ENCODE measurements at regions not wholly inside any gene's neighbourhood (a gene's known extent, or its start where the extent isn't known, plus 50 kb on each side); places are given as distances from the start of the nearest gene placed in this dataset.
"Not testable (repeated sequence)": the region's sequence is repeated elsewhere in the genome, so short reads cannot be mapped to it uniquely, and the experiment has no call there.

DNA sequence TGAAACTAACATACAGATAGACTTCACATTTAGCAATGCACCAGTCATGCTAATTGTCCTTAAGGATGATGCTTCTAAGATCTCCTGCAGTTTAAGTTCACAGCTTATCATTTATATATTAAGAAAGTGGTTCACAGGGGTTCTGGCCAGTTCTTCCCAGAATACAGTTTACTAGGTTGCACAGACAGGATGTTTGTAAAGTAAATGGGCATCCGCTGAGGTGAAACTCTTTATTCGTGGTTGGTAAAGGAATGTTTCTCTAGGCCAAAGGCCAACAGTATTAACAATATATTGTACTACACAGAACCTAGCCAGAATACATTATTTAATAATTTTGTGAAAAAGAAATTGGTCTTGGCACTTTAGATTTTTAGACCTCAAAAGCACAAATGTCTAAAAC, 1427.3 kb downstream of the CDH8 start:
- no TSS peak for BruUV-seq (replicated peaks)
- H3K4me1 ChIP-seq (ENCODE audit: control insufficient read depth, insufficient read depth, low read length) = no peaks in the 10 kb centered on the region
- DNase-seq (ENCODE audit: low read depth, low spot score) = no peak
- H3K27ac ChIP-seq (ENCODE audit: control insufficient read depth, insufficient read depth) = no peak overlapping the region
- FAIRE-seq = no peak
- ChIA-PET CTCF (no interaction called here), POLR2A (no interaction called here), RAD21 (ENCODE audit: unreplicated experiment) (no interaction called here), SMC1A (ENCODE audit: uncharacterized antibody, unreplicated experiment) (no interaction called here)
- TF ChIP-seq, protein P1, sequence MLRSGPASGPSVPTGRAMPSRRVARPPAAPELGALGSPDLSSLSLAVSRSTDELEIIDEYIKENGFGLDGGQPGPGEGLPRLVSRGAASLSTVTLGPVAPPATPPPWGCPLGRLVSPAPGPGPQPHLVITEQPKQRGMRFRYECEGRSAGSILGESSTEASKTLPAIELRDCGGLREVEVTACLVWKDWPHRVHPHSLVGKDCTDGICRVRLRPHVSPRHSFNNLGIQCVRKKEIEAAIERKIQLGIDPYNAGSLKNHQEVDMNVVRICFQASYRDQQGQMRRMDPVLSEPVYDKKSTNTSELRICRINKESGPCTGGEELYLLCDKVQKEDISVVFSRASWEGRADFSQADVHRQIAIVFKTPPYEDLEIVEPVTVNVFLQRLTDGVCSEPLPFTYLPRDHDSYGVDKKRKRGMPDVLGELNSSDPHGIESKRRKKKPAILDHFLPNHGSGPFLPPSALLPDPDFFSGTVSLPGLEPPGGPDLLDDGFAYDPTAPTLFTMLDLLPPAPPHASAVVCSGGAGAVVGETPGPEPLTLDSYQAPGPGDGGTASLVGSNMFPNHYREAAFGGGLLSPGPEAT (IDR thresholded peaks at IDR 0.05; ENCODE audit: low read depth) = no peak
- TF ChIP-seq RB1 (IDR thresholded peaks at IDR 0.05; ENCODE audit: borderline replicate concordance) (no peak), SPI1 (IDR thresholded peaks at IDR 0.05; ENCODE audit: borderline replicate concordance, insufficient read depth, low read depth, low read length) (no peak), MEF2A (IDR thresholded peaks at IDR 0.05; ENCODE audit: insufficient read depth, low read depth, low read length) (no peak), PAX5 (IDR thresholded peaks at IDR 0.05; ENCODE audit: borderline replicate concordance, low read depth, low read length) (no peak), CTCF (IDR thresholded peaks at IDR 0.05 in 2 of 3, conservative IDR thresholded peaks at IDR 0.05 in 1 of 3; ENCODE audit: control insufficient read depth in 2 of 3, extremely low read depth in 1 of 3, insufficient read depth in 1 of 3, low read depth in 3 of 3, low read length in 3 of 3) (no peak), SUZ12 (IDR thresholded peaks at IDR 0.05; ENCODE audit: unreplicated experiment) (no peak), FOXK2 (IDR thresholded peaks at IDR 0.05) (no peak), NFYA (IDR thresholded peaks at IDR 0.05; ENCODE audit: borderline replicate concordance, low read depth, low read length) (no peak), ATF2 (IDR thresholded peaks at IDR 0.05; ENCODE audit: low read length) (no peak)
- no peak overlapping the region for H2AFZ ChIP-seq (ENCODE audit: control insufficient read depth, low read depth, low read length)
- H3K36me3 ChIP-seq (ENCODE audit: control insufficient read depth in 2 of 2, insufficient read depth in 2 of 2, low read length in 1 of 2) = no peaks in the 10 kb centered on the region
- no peak for ATAC-seq
- intact Hi-C loops (cut with micrococcal nuclease; ENCODE audit: unreplicated experiment) (no loop called here), in situ Hi-C loops (cut with MboI) (no loop called here)
- H3K4me2 ChIP-seq (ENCODE audit: control insufficient read depth, insufficient read depth) = no peak overlapping the region
- WGBS (ENCODE audit: insufficient coverage, insufficient replicate concordance, low lambda C conversion rate, missing lambda C conversion rate) = 22% methylated on average over 2 of the region's 2 CpGs
- no peaks in the 10 kb centered on the region for H3K79me2 ChIP-seq (ENCODE audit: control insufficient read depth, insufficient read depth, low read length)
- H3K4me3 ChIP-seq = no peak overlapping the region
- no peaks in the 10 kb centered on the region for H3K9me3 ChIP-seq (replicated peaks; ENCODE audit: control insufficient read depth, insufficient read depth, low read length)
- H4K20me1 ChIP-seq (ENCODE audit: control insufficient read depth, insufficient read depth) = no peaks in the 10 kb centered on the region
- no peak overlapping the region for H3K9ac ChIP-seq (ENCODE audit: control insufficient read depth, insufficient read depth, low read length)
- no peaks in the 10 kb centered on the region for H3K27me3 ChIP-seq (replicated peaks in 1 of 2; ENCODE audit: control insufficient read depth in 2 of 2, insufficient read depth in 2 of 2, low read length in 1 of 2)

- CTCF ChIA-PET; H2AFZ ChIP-seq (ENCODE audit: control insufficient read depth, low read depth, low read length); DNase-seq (ENCODE audit: low read depth, low spot score); ATAC-seq; H3K4me1 ChIP-seq (ENCODE audit: control insufficient read depth, insufficient read depth, low read length); H3K9me3 ChIP-seq (replicated peaks; ENCODE audit: control insufficient read depth, insufficient read depth, low read length); FAIRE-seq; H3K9ac ChIP-seq (ENCODE audit: control insufficient read depth, insufficient read depth, low read length); intact Hi-C loops (cut with micrococcal nuclease; ENCODE audit: unreplicated experiment); H3K4me2 ChIP-seq (ENCODE audit: control insufficient read depth, insufficient read depth); POLR2A ChIA-PET; H3K4me3 ChIP-seq; H3K27ac ChIP-seq (ENCODE audit: control insufficient read depth, insufficient read depth); RAD21 ChIA-PET (ENCODE audit: unreplicated experiment); in situ Hi-C loops (cut with MboI); SMC1A ChIA-PET (ENCODE audit: uncharacterized antibody, unreplicated experiment); H3K36me3 ChIP-seq (ENCODE audit: control insufficient read depth in 2 of 2, insufficient read depth in 2 of 2, low read length in 1 of 2); H4K20me1 ChIP-seq (ENCODE audit: control insufficient read depth, insufficient read depth); H3K79me2 ChIP-seq (ENCODE audit: control insufficient read depth, insufficient read depth, low read length); BruUV-seq (replicated peaks); H3K27me3 ChIP-seq (replicated peaks in 1 of 2; ENCODE audit: control insufficient read depth in 2 of 2, insufficient read depth in 2 of 2, low read length in 1 of 2): not testable (repeated sequence)
- WGBS (ENCODE audit: insufficient coverage, insufficient replicate concordance, low lambda C conversion rate, missing lambda C conversion rate) = 59% methylated on average over 3 of the region's 3 CpGs
Observed at GRCh38 chr16:60605652-60606051, 1430.6 kb downstream of the CDH8 start.
